RWPE1 (cell line): ENCODE measurements at regions not wholly inside any gene's neighbourhood (a gene's known extent, or its start where the extent isn't known, plus 50 kb on each side); places are given as distances from the start of the nearest gene placed in this dataset.
A peak's percentile ranks its signal among the peaks of the same experiment; 100 is the strongest.

ENCODE experiments used
- CTCF ChIA-PET: fragments of 350-600 bp; sonication (Branson Sonifier 250); formaldehyde crosslinking; extraction: SDS; loops from one replicate; lab custom pipeline; 2021; lab: Yijun Ruan, JAX
- POLR2A ChIA-PET: fragments of 400-600 bp; formaldehyde crosslinking; extraction: SDS; loops from one replicate; lab custom pipeline; 2020; ENCODE audit warnings: antibody characterized with exemption; ENCODE audit not compliant: low non-redundant PET; lab: Yijun Ruan, JAX
- DNase-seq: peaks from one replicate; pipeline ENCODE4 v3.0.0; 2012; ENCODE audit warnings: low spot score
- H3K27ac ChIP-seq: fragments of 450-650 bp; 2 replicates; pipeline ENCODE4 v1.5.1; 2017
- CTCF ChIP-seq: fragments of 450-650 bp; conservative IDR thresholded peaks from 2 replicates; pipeline ENCODE4 v1.5.1; 2017; ENCODE audit warnings: low read depth, mild to moderate bottlenecking

- ChIA-PET CTCF (interaction anchor here (0.6 kb wide), 1 partner anchor 220 kb away, joined by 4 read pairs; no protein-coding TSS in a partner anchor), POLR2A (no interaction called here)
- no peak overlapping the region for H3K27ac ChIP-seq
- TF ChIP-seq CTCF = no peak
- DNase-seq = no peak
These were observed 91.3 kb downstream of the RPE65 start for GRCh38 chr1:68358439-68358838.

- POLR2A ChIA-PET = no interaction called here
- H3K27ac ChIP-seq = no peak overlapping the region
- no peak for DNase-seq
- CTCF ChIA-PET = no interaction called here
- TF ChIP-seq CTCF = no peak
These were observed 94.1 kb downstream of the RPE65 start for GRCh38 chr1:68355614-68356013.

GRCh38 chr1:68352202-68352601 lies 97.6 kb downstream of the RPE65 start:
- ChIA-PET POLR2A (no interaction called here), CTCF (interaction anchor here (0.7 to 0.9 kb wide), 2 partner anchors 9 to 232 kb away, joined by 3 to 4 read pairs; no protein-coding TSS in a partner anchor)
- DNase-seq = no peak
- no peak overlapping the region for H3K27ac ChIP-seq
- TF ChIP-seq CTCF = no peak

- CTCF ChIA-PET = interaction anchor here (1.8 kb wide), 1 partner anchor 228 kb away, joined by 16 read pairs; no protein-coding TSS in a partner anchor
- no peak overlapping the region for H3K27ac ChIP-seq
- POLR2A ChIA-PET = no interaction called here
- TF ChIP-seq CTCF = no peak
- no peak for DNase-seq
These were observed 102.3 kb downstream of the RPE65 start for GRCh38 chr1:68347415-68347814.

- CTCF ChIA-PET = interaction anchor here (0.7 to 1.8 kb wide), 4 partner anchors 96 to 351 kb away, joined by 3 to 16 read pairs (median 5); no protein-coding TSS in a partner anchor
- TF ChIP-seq CTCF = peak; percentile 24; the same call in 1 of the 2 replicates
- DNase-seq = no peak
- POLR2A ChIA-PET = no interaction called here
- H3K27ac ChIP-seq = no peak overlapping the region
These were observed 103.5 kb downstream of the RPE65 start for GRCh38 chr1:68346188-68346808.

- ChIA-PET CTCF (interaction anchor here (1.1 kb wide), 1 partner anchor 227 kb away, joined by 4 read pairs; no protein-coding TSS in a partner anchor), POLR2A (no interaction called here)
- no peak for TF ChIP-seq CTCF
- peak; percentile 28 for DNase-seq
- H3K27ac ChIP-seq = no peak overlapping the region
These were observed 105.5 kb downstream of the RPE65 start for GRCh38 chr1:68344208-68344607.
